IMR-90 (cell line): ENCODE measurements at regions not wholly inside any gene's neighbourhood (a gene's known extent, or its start where the extent isn't known, plus 50 kb on each side); places are given as distances from the start of the nearest gene placed in this dataset.

Source experiments
- ATAC-seq: fragments of 200-7000 bp; cut with Tn5 transposase; 2 replicates; pipeline ENCODE4 v1.9.1; 2020; ENCODE audit warnings: low read depth, mild to moderate bottlenecking, moderate library complexity
- BruUV-seq: library from RNA; stranded (reverse); fragments of 400-500 nt; replicated peaks from 2 replicates; lab custom pipeline; 2021; lab: Mats Ljungman, UMichigan
- CTCF ChIA-PET: fragments of 300-600 bp; formaldehyde crosslinking; extraction: SDS; loops from one replicate; lab custom pipeline; 2021; ENCODE audit warnings: antibody characterized with exemption; lab: Yijun Ruan, JAX
- POLR2A ChIA-PET: fragments of 300-600 bp; sonication (Branson Sonifier 250); formaldehyde crosslinking; loops from one replicate; lab custom pipeline; 2022; ENCODE audit warnings: antibody characterized with exemption; ENCODE audit not compliant: unreplicated experiment; lab: Charles Lee
- DNase-seq: peaks from one replicate; pipeline ENCODE4 v3.0.0; 2013
- H2AFZ ChIP-seq: replicated peaks from 2 replicates; pipeline ENCODE3; 2013; ENCODE audit warnings: low read length, mild to moderate bottlenecking; ENCODE audit not compliant: poor library complexity
- H2AK5ac ChIP-seq: 2 replicates; pipeline ENCODE4 v1.6.1; 2013; ENCODE audit warnings: low read depth, low read length, inconsistent platforms
- H2AK9ac ChIP-seq: replicated peaks from 2 replicates; pipeline ENCODE3; 2013; ENCODE audit warnings: mild to moderate bottlenecking, low read depth, low read length, moderate library complexity; ENCODE audit not compliant: poor library complexity
- H2BK120ac ChIP-seq: 2 replicates; pipeline ENCODE4 v1.6.1; 2013; ENCODE audit warnings: low read depth, low read length, inconsistent platforms
- H2BK15ac ChIP-seq: 3 replicates; pipeline ENCODE4 v1.6.1; 2013; ENCODE audit warnings: low read depth, low read length, inconsistent platforms
- H2BK20ac ChIP-seq: 2 replicates; pipeline ENCODE4 v1.6.1; 2013; ENCODE audit warnings: low read depth, mild to moderate bottlenecking, inconsistent platforms, low read length, moderate library complexity
- H2BK5ac ChIP-seq: 2 replicates; pipeline ENCODE4 v1.6.1; 2013; ENCODE audit warnings: mild to moderate bottlenecking, low read depth, low read length, inconsistent platforms; ENCODE audit not compliant: poor library complexity, severe bottlenecking
- H3K14ac ChIP-seq: replicated peaks from 2 replicates; pipeline ENCODE4 v1.6.1; 2013; ENCODE audit warnings: low read depth, low read length, inconsistent platforms
- H3K18ac ChIP-seq: 2 replicates; pipeline ENCODE4 v1.6.1; 2013; ENCODE audit warnings: low read depth, low read length, control low read depth
- H3K23ac ChIP-seq: 2 replicates; pipeline ENCODE4 v1.6.1; 2013; ENCODE audit warnings: low read depth, low read length, inconsistent platforms
- H3K27ac ChIP-seq: 2 replicates; pipeline ENCODE4 v1.5.1; 2013; ENCODE audit warnings: mild to moderate bottlenecking, control low read depth, low read length; ENCODE audit not compliant: insufficient read depth
- H3K27me3 ChIP-seq: 2 replicates; pipeline ENCODE4 v1.6.1; 2013; ENCODE audit warnings: low read length; ENCODE audit not compliant: control insufficient read depth, insufficient read depth
- H3K36me3 ChIP-seq: 2 replicates; pipeline ENCODE4 v1.6.1; 2013; ENCODE audit warnings: low read length, mixed read lengths; ENCODE audit not compliant: control insufficient read depth, insufficient read depth
- H3K4ac ChIP-seq: 2 replicates; pipeline ENCODE4 v1.6.1; 2013; ENCODE audit warnings: low read depth, low read length, inconsistent platforms
- H3K4me1 ChIP-seq: 2 replicates; pipeline ENCODE4 v1.6.1; 2013; ENCODE audit warnings: low read length, mixed read lengths; ENCODE audit not compliant: control insufficient read depth, insufficient read depth
- H3K4me2 ChIP-seq: 2 replicates; pipeline ENCODE4 v1.6.1; 2013; ENCODE audit warnings: low read depth, mild to moderate bottlenecking, control low read depth, low read length, moderate library complexity
- H3K4me3 ChIP-seq: 2 replicates; pipeline ENCODE4 v1.5.1; 2013; ENCODE audit warnings: low read depth, mild to moderate bottlenecking, control low read depth, low read length, moderate library complexity; ENCODE audit not compliant: insufficient read depth
- H3K56ac ChIP-seq: 2 replicates; pipeline ENCODE4 v1.6.1; 2013; ENCODE audit warnings: low read length, inconsistent platforms; ENCODE audit not compliant: insufficient read depth; ENCODE audit errors: extremely low read depth
- H3K79me1 ChIP-seq, 2 experiments: 2 replicates each; pipeline ENCODE4 v1.6.1; 2013; ENCODE audit warnings: low read length in 2 of 2, inconsistent platforms in 1 of 2, low read depth in 1 of 2
- H3K9ac ChIP-seq: 2 replicates; pipeline ENCODE4 v1.6.1; 2013; ENCODE audit warnings: low read depth, low read length, control low read depth
- H3K9me1 ChIP-seq: 2 replicates; pipeline ENCODE4 v1.6.1; 2013; ENCODE audit warnings: low read length, inconsistent platforms; ENCODE audit not compliant: insufficient read depth
- H3K9me3 ChIP-seq: 2 replicates; pipeline ENCODE4 v1.6.1; 2013; ENCODE audit warnings: low read length; ENCODE audit not compliant: control insufficient read depth, insufficient read depth
- H4K20me1 ChIP-seq: 2 replicates; pipeline ENCODE4 v1.6.1; 2013; ENCODE audit warnings: low read length, inconsistent platforms; ENCODE audit not compliant: insufficient read depth
- H4K5ac ChIP-seq: 2 replicates; pipeline ENCODE4 v1.6.1; 2013; ENCODE audit warnings: mild to moderate bottlenecking, low read depth, low read length, control low read depth
- H4K8ac ChIP-seq, 2 experiments: 2 replicates each; pipeline ENCODE4 v1.6.1; 2013; ENCODE audit warnings: low read depth in 2 of 2, low read length in 2 of 2, control low read depth in 1 of 2, inconsistent platforms in 1 of 2
- H4K91ac ChIP-seq: 2 replicates; pipeline ENCODE4 v1.6.1; 2013; ENCODE audit warnings: low read depth, low read length, inconsistent platforms; ENCODE audit not compliant: insufficient read depth
- BHLHE40 ChIP-seq: fragments of 150-350 bp; IDR thresholded peaks from 2 replicates; pipeline ENCODE4 v1.6.1; 2016; ENCODE audit warnings: mild to moderate bottlenecking, low read depth, low read length
- CEBPB ChIP-seq: IDR thresholded peaks from 2 replicates; pipeline ENCODE4 v1.6.1; 2012; ENCODE audit warnings: low read depth, low read length, improper control_type of control experiment
- CHD1 ChIP-seq: IDR thresholded peaks from 2 replicates; pipeline ENCODE4 v1.6.1; 2012; ENCODE audit warnings: low read depth, low read length, improper control_type of control experiment
- MXI1 ChIP-seq: IDR thresholded peaks from 2 replicates; pipeline ENCODE4 v1.6.1; 2012; ENCODE audit warnings: low read depth, mild to moderate bottlenecking, low read length, moderate library complexity, borderline replicate concordance
- POLR2A ChIP-seq: IDR thresholded peaks from 2 replicates; pipeline ENCODE4 v1.6.1; 2012; ENCODE audit warnings: mild to moderate bottlenecking, low read depth, low read length
- RAD21 ChIP-seq: IDR thresholded peaks from 2 replicates; pipeline ENCODE4 v1.6.1; 2012; ENCODE audit warnings: low read length, improper control_type of control experiment
- RCOR1 ChIP-seq: IDR thresholded peaks from 2 replicates; pipeline ENCODE4 v1.6.1; 2012; ENCODE audit warnings: mild to moderate bottlenecking, low read length, improper control_type of control experiment; ENCODE audit not compliant: insufficient replicate concordance
- RFX5 ChIP-seq: IDR thresholded peaks from 2 replicates; pipeline ENCODE4 v1.8.0; 2012; ENCODE audit warnings: low read depth, mild to moderate bottlenecking, low read length, moderate library complexity
- SMC3 ChIP-seq: fragments of 150-350 bp; IDR thresholded peaks from 2 replicates; pipeline ENCODE4 v1.6.1; 2016; ENCODE audit warnings: low read depth, mild to moderate bottlenecking, antibody characterized with exemption, low read length, moderate library complexity
- WGBS, 2 experiments: methylation state at CpG; one replicate each; pipeline versions ENCODE4 v1.1.5 to v1.1.7; 2013; ENCODE audit warnings: missing lambda C conversion rate in 2 of 2; ENCODE audit not compliant: insufficient read length in 1 of 2; ENCODE audit errors: extremely low coverage in 2 of 2; 5-methylcytosine and 5-hydroxymethylcytosine counted together
- dilution Hi-C: fragments of 300-500 bp; cut with HindIII; formaldehyde crosslinking; loops from one replicate; pipeline ENCODE4 v1.14.3; 2018; ENCODE audit warnings: low sequenced_read_pairs; ENCODE audit not compliant: unreplicated experiment
- in situ Hi-C: fragments of 300-500 bp; cut with MboI; formaldehyde crosslinking; loops from 3 replicates; pipeline ENCODE4 v1.14.3; 2019; ENCODE audit warnings: low sequenced_read_pairs, inconsistent platforms, mixed read lengths
- intact Hi-C: fragments of 100-400 bp; cut with micrococcal nuclease; formaldehyde crosslinking; loops from 2 replicates; pipeline ENCODE4 v1.10.0; 2022
- TF ChIP-seq, protein P1 (sequence below): fragments of 150-350 bp; IDR thresholded peaks from 2 replicates; pipeline ENCODE4 v1.6.1; 2016; ENCODE audit warnings: low read depth, mild to moderate bottlenecking, low read length, moderate library complexity, borderline replicate concordance

DNA sequence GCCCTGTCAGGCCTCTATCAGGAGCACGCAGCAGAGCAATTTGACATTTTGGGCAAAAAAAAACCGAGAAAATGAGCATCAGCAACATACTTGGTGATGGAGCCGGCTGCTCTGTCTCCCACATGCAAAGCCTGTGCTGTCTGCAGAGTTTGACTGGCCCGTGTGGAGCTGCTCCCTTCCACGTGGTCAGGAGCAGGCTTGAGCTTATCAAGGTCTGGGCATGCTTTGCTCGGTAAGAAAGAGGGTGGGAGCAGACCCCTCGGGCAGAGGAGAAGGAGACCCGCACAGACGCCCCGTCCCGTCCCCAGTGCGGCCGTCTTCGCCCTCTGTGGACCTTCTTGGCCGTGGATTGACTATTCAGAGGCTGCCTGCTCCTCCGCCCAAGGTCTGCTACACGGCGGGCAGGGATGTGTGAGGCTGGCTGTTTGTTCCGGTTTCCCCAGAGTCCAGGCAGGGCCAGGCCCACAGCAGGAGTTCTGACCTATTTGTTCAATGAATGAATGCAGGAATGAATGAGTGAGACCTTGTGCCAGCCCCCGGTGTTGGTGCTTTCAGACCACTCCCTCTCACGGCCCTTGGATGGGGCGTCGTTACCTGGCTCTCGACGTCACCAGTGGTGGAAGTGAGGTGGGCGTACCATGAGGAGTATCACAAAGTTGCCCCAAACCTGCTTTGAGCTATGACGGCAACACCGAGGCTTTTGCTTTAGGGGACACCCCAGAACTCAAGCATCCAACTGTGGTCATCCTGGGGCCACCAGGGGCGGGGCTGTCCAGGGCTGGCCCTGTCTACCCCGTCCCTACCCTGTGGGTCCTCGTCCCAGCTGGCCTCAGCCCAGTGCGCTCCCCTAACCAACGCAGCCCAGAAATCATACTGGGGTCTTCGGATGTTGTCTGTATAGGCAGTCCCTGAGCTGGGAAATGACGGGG lies 54.7 kb upstream of the ADRA2C start:
- DNase-seq (no peak), ATAC-seq (no peak)
- Histone ChIP-seq H3K27ac (no peak overlapping the region), H3K14ac (no peak overlapping the region), H3K23ac (no peak overlapping the region), H2AFZ (no peak overlapping the region), H2BK5ac (no peak overlapping the region), H2AK9ac (no peak overlapping the region), H3K9me3 (no peaks in the 10 kb centered on the region), H3K4me1 (no peaks in the 10 kb centered on the region), H3K36me3 (no peaks in the 10 kb centered on the region), H3K79me1 (no peaks in the 10 kb centered on the region), H3K56ac (no peak overlapping the region), H3K4me3 (no peak overlapping the region), H4K8ac (no peak overlapping the region), H2BK15ac (no peak overlapping the region), H2BK120ac (no peak overlapping the region), H2AK5ac (no peak overlapping the region), H2BK20ac (no peak overlapping the region), H4K20me1 (no peaks in the 10 kb centered on the region; the same call in 1 of the 2 replicates), H4K5ac (no peak overlapping the region), H3K4me2 (no peak overlapping the region), H3K9me1 (peaks cover 3% of the 10 kb centered on the region; the same call in 1 of the 2 replicates), H4K91ac (no peak overlapping the region), H3K27me3 (peaks cover 20% of the 10 kb centered on the region), H3K18ac (no peak overlapping the region), H3K4ac (no peak overlapping the region), H3K9ac (no peak overlapping the region)
- ChIA-PET CTCF (no interaction called here), POLR2A (no interaction called here)
- no TSS peak for BruUV-seq
- WGBS, 2 experiments: 65% methylated on average over 12 of the region's 35 CpGs; no CpG with 5 or more reads in 1 of the 2 experiments
- in situ Hi-C loops: no loop called here
- TF ChIP-seq POLR2A: no peak
- TF ChIP-seq RAD21: no peak
- TF ChIP-seq RCOR1: no peak
- TF ChIP-seq SMC3: no peak
- no peak for TF ChIP-seq CHD1
- no peak for TF ChIP-seq BHLHE40
- TF ChIP-seq CEBPB: no peak
- no peak for TF ChIP-seq RFX5
- TF ChIP-seq MXI1: no peak
- TF ChIP-seq, protein P1, sequence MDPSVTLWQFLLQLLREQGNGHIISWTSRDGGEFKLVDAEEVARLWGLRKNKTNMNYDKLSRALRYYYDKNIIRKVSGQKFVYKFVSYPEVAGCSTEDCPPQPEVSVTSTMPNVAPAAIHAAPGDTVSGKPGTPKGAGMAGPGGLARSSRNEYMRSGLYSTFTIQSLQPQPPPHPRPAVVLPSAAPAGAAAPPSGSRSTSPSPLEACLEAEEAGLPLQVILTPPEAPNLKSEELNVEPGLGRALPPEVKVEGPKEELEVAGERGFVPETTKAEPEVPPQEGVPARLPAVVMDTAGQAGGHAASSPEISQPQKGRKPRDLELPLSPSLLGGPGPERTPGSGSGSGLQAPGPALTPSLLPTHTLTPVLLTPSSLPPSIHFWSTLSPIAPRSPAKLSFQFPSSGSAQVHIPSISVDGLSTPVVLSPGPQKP: no peak
- intact Hi-C loops: no loop called here
- dilution Hi-C loops: no loop called here
